Bone marrow (tissue), 2 donors: ENCODE measurements at regions not wholly inside any gene's neighbourhood (a gene's known extent, or its start where the extent isn't known, plus 50 kb on each side); places are given as distances from the start of the nearest gene placed in this dataset.
"Not testable (repeated sequence)": the region's sequence is repeated elsewhere in the genome, so short reads cannot be mapped to it uniquely, and the experiment has no call there.

ENCODE experiments used
- DNase-seq, 2 donors: peaks; one replicate each; lab custom pipeline; 2025; lab: John Stamatoyannopoulos, UW

DNA sequence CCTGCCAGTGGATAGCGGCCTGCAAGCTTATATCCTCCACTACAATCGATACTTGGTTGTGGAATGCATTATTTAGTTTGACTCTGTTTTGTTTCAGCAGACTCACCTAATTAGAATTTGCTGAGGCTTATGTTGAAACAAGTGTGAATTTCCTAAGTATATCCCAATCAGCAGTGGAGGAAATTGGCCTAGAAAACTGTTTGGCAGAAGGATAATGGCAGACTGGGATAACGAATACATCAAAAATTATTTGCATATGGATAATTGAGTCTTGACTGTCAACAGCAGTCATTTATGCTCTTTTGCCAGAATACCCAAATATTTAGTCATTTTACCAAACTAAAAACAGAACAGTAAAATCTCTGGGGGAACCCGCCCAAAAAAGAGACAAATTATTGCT lies 261.0 kb downstream of the DOK5 start:
- DNase-seq: no peak

DNA sequence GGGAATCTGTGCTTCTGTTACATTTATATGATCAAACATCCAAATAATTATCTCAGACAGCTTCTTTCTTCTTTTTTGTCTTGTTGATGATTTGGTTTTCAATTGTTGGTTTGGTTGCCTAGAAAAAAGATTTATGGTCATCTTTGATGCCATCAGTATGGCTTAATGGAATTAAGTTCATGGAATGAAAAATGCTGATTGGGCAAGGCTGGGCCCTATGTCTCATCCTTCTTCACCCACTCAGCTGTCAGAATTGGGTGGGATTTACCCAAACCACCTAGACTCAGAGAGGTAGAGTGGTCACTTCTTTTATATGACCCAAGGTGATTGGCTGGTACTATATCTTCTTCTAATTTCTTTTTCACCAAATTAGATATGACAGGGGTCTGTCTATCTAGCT lies 258.3 kb downstream of the DOK5 start:
- no peak for DNase-seq

DNA sequence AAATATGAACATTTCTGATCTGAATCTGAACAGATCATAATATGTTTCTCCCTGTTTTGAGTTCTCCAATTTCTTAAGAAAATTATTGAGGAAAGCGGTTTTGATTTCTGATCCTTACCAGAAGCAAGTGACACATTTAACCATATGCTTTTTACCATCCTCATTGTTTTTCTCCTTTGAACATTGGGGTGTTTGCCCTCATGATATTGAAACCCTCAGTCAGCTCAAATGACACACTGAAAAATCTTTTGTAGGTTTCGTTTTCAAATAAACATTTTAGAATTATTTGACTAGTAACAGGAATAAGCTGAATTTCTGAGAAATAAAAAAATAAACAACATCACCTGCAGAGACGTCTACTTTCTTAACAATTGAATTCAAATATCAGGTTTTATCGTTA lies 252.1 kb downstream of the DOK5 start:
- no peak for DNase-seq

DNA sequence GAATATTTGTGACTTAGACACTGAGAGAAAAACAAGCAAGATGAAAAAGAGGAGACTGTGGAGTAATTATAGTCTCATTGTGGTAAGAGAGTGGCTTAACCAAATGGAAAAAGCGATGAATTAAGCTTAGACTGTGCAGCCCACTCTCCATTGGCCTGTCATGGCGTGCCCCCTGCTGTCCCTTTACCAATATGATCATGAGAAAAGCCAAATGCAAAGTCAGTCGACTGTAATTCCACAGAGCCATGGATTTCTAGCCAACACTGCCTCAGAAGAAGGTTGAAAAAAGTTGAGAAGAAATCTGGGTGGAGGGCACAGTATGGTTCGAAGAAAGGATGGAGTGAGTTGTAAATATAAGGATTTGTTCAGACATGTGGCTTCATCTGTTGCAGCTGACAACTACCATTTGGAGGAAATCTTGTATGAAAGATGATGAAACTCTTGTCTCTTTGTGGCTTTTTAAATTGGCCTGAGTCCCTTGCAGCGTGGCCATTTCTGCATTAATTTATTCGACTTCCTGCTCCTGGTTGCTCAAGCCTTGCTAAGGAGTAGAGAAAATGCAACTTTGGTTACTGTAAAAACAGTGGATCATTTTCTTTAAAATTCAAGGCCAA lies 251.4 kb downstream of the DOK5 start:
- DNase-seq: no peak

DNA sequence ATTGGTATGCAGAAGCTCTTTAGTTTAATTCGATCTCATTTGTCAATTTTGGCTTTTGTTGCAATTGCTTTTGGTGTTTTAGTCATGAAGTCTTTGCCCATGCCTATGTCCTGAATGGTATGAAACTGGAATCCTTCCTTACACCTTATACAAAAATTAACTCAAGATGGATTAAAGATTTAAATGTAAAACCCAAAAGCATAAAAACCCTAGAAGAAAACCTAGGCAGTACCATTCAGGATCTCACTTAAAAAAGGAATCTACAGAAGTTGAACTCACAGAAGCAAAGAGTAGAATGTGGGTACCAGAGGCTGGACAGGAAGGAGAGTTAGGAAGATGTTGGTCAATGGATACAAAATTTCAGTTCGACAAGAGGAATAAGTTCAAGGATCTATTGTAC lies 249.9 kb downstream of the DOK5 start:
- not testable (repeated sequence) for DNase-seq

DNA sequence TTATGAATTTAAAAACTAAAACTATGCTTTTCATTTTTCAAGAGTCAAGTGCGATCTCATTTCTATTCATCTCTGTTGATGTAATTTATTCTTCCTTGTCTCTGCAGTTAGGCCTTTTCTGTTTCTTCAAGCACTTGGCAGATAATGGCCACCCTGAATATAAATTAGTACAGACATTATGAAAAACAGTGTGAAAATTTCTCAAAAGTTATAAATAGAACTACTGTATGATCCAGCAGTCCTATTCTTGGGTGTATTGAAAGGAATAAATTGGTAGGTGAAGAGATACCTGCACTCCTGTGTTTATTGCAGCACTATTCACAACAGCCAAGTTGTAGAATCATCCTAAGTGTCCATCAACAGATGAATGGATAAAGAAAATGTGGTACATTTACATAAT lies 248.3 kb downstream of the DOK5 start:
- DNase-seq: no peak

DNA sequence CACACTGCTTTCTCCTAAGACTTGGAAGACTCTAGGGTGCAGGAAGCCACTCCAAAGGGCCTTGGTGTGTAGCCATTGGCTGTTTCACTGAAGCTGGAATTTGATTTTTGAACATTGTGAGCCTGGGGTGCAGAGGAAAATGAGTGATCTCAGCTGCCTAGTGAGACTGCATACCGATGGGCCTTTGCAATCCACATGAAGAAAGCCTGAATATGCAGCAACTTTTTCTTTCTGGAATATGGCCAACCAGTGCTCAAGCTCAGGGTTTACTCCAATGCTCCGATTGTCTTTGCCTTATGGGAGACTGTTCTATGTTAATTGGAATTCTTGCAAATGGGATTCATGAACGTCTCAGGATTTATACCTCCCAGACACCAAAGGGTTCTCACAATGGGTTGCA lies 242.6 kb downstream of the DOK5 start:
- DNase-seq: no peak

DNA sequence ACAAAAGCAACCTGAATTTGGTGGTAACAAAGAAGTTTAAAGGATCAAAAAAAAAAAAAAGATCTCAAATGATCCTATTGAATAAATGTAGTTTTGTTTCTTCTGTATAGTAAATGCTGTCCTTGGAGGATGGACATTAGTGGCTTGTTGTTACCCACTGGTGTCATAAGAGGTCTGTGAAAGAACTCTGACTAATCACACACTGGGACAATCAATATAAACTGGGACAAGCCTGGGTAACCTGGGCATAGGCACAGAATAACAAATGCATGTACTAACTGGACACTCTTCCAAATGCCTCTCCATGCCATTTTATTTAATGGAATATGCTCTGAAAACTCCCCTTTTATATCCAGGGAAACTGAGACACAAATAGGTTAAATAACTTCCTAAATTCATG lies 241.4 kb downstream of the DOK5 start:
- no peak for DNase-seq

DNA sequence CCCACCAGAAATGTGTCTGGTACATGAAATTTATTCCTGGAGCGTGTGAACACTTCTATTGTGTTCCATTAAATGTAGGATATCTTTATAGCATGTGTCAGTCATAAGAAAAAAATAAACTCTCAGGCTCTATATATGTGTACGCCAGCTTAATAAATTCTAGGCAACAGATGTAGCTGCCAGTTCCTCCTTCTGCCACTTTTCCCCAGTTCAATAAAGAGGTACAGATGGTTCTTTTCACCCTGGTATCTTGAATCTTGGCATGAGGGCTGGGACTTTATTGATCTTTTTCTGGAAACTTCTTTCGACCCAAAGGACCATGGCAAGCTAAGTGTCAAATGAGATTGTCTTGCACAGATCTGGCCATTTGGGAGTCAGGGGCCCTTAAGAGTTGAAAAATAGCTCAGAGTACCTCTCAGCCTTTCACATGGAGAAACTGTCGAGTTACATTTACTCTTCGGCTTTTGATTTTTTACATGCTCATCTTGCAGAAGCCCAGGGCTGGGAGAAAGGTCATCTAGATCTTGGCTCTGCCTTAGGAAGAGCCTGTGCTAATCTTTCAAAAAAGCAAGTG lies 240.9 kb downstream of the DOK5 start:
- no peak for DNase-seq

DNA sequence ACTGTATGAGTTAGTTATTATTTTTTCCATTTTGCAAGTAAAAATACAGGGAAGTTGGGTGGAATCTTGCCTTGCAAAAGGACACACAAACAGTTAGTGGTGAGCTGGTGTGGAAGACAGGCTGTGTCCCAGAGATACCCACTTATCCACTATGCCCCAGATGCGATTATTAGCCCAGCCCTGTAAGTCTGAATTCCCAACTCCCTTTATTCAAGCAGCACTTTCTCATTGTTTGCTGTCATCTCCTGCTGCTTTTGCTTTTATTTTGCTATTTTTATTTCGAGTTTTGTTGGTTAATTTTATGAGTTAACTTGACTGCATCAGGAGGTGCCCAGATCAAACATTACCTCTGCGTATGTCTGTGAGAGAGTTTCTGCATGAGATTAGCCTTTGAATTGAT lies 239.4 kb downstream of the DOK5 start:
- DNase-seq: no peak

DNA sequence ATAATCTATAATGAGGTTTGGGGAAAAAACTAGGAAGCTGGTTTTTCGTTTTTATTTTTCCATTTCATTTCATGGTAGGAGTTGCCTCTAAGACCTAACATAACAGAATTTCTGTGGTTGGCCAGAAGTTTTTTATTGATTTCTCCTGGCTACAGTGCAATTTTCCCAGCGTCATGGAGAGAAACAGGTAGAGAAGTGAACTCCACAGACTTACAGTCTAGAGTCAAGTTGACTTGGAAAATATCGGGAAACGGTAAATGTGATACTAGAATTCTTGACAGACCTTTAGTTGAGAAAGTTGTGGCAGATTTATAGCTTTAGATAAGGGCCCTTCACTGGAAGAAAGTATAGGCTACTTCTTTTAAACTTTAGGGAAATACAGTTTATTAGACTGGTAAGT lies 238.3 kb downstream of the DOK5 start:
- DNase-seq: no peak

DNA sequence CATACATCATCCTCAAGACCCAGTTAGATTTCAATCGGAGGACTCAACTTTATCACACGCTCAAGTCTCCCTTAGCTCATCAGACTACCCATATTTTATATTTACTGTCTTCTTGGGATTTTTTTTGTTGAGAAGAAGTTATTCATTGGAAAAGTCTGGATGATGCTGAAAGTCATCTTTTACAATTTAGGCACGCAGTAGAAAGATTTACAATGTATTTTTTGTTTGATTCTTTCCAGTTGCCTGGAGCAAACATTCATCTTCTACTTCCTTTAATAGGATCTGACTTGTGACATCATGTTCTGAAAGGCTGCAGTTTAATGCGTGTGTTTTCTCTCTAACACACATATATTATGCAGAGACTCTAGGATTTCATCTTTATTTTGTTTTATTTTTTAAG lies 235.7 kb downstream of the DOK5 start:
- DNase-seq: no peak

DNA sequence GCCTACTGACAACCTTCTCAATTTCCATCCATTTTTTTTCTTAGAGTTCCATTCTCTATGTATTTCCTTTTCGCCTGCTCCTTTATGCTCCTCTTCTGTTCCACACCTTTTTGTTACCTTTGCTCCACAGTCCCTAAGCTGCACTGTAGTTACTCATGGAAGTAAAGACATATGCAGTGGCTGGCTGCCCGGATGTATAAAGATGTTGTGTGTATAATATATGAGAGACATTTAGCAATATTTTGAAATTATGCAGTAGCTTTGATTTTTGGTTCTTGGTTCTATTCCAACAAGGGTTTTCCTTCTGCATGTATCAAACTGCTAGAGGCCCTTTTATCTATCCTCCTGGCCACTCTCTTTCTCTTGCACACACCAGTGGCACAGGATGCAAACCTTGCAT lies 234.9 kb downstream of the DOK5 start:
- DNase-seq: no peak

DNA sequence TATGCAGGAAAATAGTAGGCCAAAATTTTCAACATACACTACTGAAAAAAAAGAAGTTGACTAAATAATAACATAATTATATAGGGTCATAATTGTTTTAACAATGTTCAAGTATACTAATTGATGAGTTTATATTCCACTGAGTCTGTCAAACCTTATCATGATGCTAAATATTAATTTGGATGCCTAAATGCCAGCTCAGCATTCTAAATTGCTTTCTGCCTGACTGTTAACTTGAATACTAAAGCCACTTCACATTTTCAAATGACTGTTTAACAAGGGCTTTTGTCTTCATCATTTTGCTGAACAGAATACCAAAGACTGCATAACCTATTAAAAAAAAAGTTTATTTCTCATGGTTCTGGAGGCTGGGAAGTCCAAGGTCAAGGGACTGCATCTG lies 232.8 kb downstream of the DOK5 start:
- no peak for DNase-seq

DNA sequence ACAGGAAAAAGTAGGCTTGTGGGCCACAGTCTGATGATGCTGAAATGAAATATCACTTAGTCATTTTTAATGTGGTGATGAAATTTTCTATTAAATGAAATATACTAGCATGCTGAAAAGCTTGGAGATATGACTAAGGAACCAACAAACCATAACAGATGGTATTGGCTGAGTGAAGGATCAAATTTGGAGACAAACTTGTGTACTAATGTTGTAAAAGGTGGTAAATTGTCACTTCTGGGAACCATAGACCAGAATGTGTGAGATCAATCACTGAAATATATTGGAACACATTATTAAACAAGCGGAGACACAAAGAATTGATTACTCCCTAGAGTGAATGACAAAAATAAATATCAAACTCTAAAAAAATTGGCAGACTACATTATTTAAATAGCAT lies 232.4 kb downstream of the DOK5 start:
- DNase-seq: no peak

DNA sequence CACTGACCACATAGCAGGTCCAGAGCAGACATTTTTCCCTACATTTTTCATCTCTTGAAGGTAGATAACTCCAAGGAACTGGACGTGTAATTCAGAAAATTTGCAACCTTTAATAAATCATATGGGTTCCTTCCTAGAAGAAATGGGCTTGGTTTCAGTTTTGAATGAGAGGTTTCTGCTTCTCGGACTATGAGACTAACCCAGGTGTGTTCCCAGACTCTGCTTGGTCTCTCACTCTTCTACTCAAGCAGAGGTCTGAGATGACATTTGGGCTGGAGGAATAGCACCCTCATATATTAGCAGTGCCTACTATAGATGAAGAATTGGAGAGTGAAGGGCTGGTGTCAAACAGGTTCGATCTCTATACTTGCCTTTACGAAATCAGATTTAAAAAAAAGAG lies 231.2 kb downstream of the DOK5 start:
- DNase-seq: no peak

DNA sequence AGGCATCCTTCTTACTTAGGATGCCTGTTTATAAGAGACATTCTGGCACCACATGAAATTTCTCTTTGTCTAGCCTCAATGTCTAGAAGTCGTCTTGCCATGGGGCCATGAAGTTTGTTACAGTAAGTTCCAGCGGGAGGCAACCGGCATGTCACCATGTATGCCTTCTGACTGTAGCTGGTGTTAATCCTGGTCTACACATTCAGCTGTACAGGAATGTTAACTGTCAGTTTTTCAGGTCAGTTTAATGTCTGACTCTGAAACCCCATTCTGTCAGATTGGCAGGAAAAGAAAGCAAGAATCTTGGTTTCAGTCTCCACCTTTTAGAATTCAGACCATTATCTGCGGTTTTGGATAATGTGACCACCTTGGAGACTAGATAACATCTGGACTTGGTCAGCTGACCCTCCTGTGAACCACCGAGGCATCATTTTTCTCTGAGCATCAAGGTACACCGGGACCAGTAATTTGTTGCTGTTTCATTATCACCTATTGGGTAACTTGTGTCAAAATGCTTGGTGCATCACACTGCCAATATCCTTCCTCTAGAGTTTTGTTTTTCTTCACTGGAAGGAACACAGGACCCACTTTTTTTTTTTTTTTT lies 228.7 kb downstream of the DOK5 start:
- no peak for DNase-seq
